ENCODE measurements at regions not wholly inside any gene's neighbourhood (a gene's known extent, or its start where the extent isn't known, plus 50 kb on each side); places are given as distances from the start of the nearest gene placed in this dataset.

DNA sequence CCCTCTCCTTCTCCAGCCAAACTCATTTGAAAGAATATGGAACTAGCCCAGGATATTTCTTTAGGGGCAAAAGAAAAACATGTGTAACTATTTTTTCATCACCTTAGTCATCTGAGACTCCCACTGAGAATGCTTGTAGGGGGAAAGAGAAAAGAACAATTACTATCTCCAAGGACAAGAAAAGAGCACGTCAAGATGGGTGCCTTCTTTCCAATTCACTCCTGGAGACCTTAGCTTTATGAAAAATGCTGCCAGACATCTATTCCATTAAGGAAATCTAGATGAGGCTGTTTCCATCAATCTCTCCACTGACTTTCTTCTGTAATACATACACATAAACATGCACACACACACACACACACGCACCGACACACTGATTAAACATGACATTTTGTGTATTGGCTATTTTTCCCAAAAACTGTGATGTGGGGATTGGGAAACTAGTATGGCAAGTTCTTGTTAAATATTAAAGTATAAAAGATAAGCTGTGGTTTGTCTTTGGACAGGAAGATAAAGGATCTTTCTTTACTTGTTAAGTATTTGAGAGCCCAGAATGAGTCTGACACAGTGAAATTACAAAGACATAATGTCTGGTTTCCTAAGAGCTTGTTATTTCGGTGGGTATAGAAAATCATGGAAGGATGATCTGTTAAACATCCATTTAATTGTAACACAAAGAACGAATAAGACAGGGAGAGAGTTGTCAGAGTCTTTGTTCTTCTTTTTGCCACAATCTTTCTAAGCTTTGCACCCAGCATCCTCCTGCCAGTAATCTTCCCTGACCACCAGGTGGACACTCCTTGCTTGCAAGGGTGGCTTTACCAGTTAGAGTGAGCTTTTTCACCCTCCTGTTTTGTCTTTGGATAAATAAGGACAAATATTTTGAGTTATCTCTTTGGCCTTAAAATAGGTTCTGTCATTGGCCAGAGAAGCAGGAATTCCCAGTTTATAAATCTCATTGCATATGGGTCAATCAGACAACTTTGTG lies 177.3 kb upstream of the TMEM72 start:
- TF ChIP-seq, protein P1, sequence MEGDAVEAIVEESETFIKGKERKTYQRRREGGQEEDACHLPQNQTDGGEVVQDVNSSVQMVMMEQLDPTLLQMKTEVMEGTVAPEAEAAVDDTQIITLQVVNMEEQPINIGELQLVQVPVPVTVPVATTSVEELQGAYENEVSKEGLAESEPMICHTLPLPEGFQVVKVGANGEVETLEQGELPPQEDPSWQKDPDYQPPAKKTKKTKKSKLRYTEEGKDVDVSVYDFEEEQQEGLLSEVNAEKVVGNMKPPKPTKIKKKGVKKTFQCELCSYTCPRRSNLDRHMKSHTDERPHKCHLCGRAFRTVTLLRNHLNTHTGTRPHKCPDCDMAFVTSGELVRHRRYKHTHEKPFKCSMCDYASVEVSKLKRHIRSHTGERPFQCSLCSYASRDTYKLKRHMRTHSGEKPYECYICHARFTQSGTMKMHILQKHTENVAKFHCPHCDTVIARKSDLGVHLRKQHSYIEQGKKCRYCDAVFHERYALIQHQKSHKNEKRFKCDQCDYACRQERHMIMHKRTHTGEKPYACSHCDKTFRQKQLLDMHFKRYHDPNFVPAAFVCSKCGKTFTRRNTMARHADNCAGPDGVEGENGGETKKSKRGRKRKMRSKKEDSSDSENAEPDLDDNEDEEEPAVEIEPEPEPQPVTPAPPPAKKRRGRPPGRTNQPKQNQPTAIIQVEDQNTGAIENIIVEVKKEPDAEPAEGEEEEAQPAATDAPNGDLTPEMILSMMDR (IDR thresholded peaks at IDR 0.05): peak; percentile 44
- no peak for TF ChIP-seq EZH2phosphoT487 (IDR thresholded peaks at IDR 0.05)
- TF ChIP-seq EZH2 (IDR thresholded peaks at IDR 0.05): no peak
